ENCODE measurements at regions not wholly inside any gene's neighbourhood (a gene's known extent, or its start where the extent isn't known, plus 50 kb on each side); places are given as distances from the start of the nearest gene placed in this dataset.

DNA sequence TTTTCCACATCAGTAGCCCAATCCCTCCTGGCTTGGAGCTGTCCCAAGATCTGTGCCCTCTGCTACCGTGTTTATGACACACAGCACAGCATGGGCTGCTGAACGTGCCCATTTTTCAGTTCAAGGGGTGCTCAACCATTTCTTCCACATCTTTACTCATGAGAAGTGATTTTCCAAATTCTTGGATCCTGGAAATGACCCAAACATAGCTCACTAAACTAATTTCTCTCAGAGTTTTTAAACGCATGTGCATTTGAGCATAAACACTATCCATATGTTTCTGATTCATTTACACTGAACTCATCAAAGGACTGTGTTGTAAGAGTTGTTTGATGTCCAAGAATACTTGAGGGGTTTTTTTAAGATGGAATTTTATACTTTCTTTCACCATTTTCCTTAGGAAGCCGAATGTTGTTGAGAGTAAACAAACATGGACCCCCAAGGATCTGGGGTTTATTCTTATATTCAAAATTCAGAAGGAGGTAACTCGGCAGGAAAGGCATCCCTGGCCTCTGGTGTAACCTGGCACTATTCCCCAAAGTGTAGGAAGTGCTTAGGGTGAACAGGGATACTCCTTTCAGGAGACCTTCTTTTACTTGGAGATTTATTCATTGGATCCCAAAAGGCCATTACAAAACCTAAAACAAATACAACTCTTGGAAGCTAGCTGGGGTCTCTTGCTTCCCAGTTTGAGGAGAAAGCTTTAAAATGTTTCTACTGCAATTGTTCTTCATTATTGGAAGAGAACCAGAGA, 215.0 kb downstream of the BMP4 start:
- TF ChIP-seq EZH2 (IDR thresholded peaks at IDR 0.05; ENCODE audit: low read length) (no peak), CTCF (optimal IDR thresholded peaks at IDR 0.05 in 1 of 3, IDR thresholded peaks at IDR 0.05 in 1 of 3, conservative IDR thresholded peaks at IDR 0.05 in 1 of 3; ENCODE audit: extremely low read depth in 1 of 3, insufficient read depth in 2 of 3, low read length in 3 of 3) (no peak)

All from keratinocyte (primary cell).